Lung (tissue), 11 donors: ENCODE measurements at regions not wholly inside any gene's neighbourhood (a gene's known extent, or its start where the extent isn't known, plus 50 kb on each side); places are given as distances from the start of the nearest gene placed in this dataset.

Source experiments
- ATAC-seq: fragments of 200-7000 bp; cut with Tn5 transposase; one replicate; pipeline ENCODE4 v1.9.1; 2020; ENCODE audit warnings: moderate number of reproducible peaks; ENCODE audit not compliant: insufficient read depth, low FRiP score
- DNase-seq, 3 donors: peaks; one replicate each; pipeline ENCODE4 v3.0.0-alpha.2; 2013 to 2017
- H3K27ac ChIP-seq, 2 donors: one replicate each; pipeline ENCODE4 v1.5.1; 2013; ENCODE audit warnings: mild to moderate bottlenecking in 2 of 2, moderate library complexity in 2 of 2, control low read depth in 1 of 2, inconsistent platforms in 1 of 2, low read depth in 1 of 2, low read length in 1 of 2
- H3K27me3 ChIP-seq, 3 donors: one replicate each; pipeline ENCODE4 v1.5.1; 2013; ENCODE audit warnings: low read length in 2 of 3; ENCODE audit not compliant: control insufficient read depth in 3 of 3, insufficient read depth in 3 of 3
- H3K36me3 ChIP-seq, 4 donors: one replicate each; pipeline ENCODE4 v1.5.1; 2013; ENCODE audit warnings: low read length in 4 of 4, mild to moderate bottlenecking in 1 of 4, moderate library complexity in 1 of 4; ENCODE audit not compliant: control insufficient read depth in 4 of 4, insufficient read depth in 4 of 4
- H3K4me1 ChIP-seq, 5 donors: one replicate each; pipeline ENCODE4 v1.5.1; 2013; ENCODE audit warnings: low read length in 5 of 5, mild to moderate bottlenecking in 2 of 5, moderate library complexity in 1 of 5; ENCODE audit not compliant: control insufficient read depth in 5 of 5, insufficient read depth in 5 of 5
- H3K4me3 ChIP-seq: one replicate; pipeline ENCODE4 v1.5.1; 2013; ENCODE audit warnings: mild to moderate bottlenecking, control low read depth, moderate library complexity
- H3K9ac ChIP-seq, 2 donors: one replicate each; pipeline ENCODE4 v1.5.1; 2013; ENCODE audit warnings: low read length in 2 of 2, control low read depth in 1 of 2; ENCODE audit not compliant: insufficient read depth in 1 of 2
- H3K9me3 ChIP-seq, 4 donors: one replicate each; pipeline ENCODE4 v1.5.1; 2013; ENCODE audit warnings: low read length in 3 of 4, mild to moderate bottlenecking in 1 of 4, moderate library complexity in 1 of 4; ENCODE audit not compliant: control insufficient read depth in 4 of 4, insufficient read depth in 3 of 4
- CTCF ChIP-seq: IDR thresholded peaks from 2 replicates; pipeline ENCODE4 v1.5.1; 2012; ENCODE audit warnings: mild to moderate bottlenecking; ENCODE audit errors: control extremely low read depth, extremely low read depth
- WGBS, 2 donors: extraction: QIAGEN DNeasy Blood & Tissue Kit; methylation state at CpG; one replicate each; pipeline ENCODE4 v1.1.7; 2013; 5-methylcytosine and 5-hydroxymethylcytosine counted together
- donor health status: control.
- donor health status: control.
- donor health status: Bipolar disorder and iron deficiency.
- donor health status: healthy.
- donor health status: DM: yes; HTN: yes; CAD: no.

GRCh38 chr17:45705123-45706009, 78.8 kb upstream of the CRHR1 start:
- no peak for TF ChIP-seq CTCF
- Histone ChIP-seq H3K27ac (no peak overlapping the region), H3K36me3 (no peaks in the 10 kb centered on the region), H3K4me1 (no peaks in the 10 kb centered on the region), H3K4me3 (no peak overlapping the region), H3K9ac (no peak overlapping the region), H3K9me3 (peaks cover 0 to 5% (median 0%) of the 10 kb centered on the region in 4 donors), H3K27me3 (no peaks in the 10 kb centered on the region)
- 63 to 64% methylated on average over 5 of the region's 5 CpGs for WGBS, 2 donors
- ATAC-seq: peak; percentile 19
- DNase-seq: no peak

- H3K9ac ChIP-seq: no peak overlapping the region
- H3K9me3 ChIP-seq: peaks cover 0 to 5% (median 0%) of the 10 kb centered on the region in 4 donors
- WGBS, 2 donors: 77 to 85% methylated on average over 3 of the region's 3 CpGs
- H3K27me3 ChIP-seq: no peaks in the 10 kb centered on the region
- H3K27ac ChIP-seq: no peak overlapping the region
- TF ChIP-seq CTCF: no peak
- no peak overlapping the region for H3K4me3 ChIP-seq
- no peaks in the 10 kb centered on the region for H3K36me3 ChIP-seq
- DNase-seq (no peak), ATAC-seq (no peak)
- H3K4me1 ChIP-seq: no peaks in the 10 kb centered on the region
These were observed 78.1 kb upstream of the CRHR1 start for GRCh38 chr17:45706033-45706432.

GRCh38 chr17:45708707-45709290, 75.3 kb upstream of the CRHR1 start:
- no peak for ATAC-seq
- DNase-seq: no peak
- H3K9ac ChIP-seq: no peak overlapping the region
- no peaks in the 10 kb centered on the region for H3K36me3 ChIP-seq
- no peaks in the 10 kb centered on the region for H3K27me3 ChIP-seq
- H3K4me3 ChIP-seq: no peak overlapping the region
- TF ChIP-seq CTCF: no peak
- no peak overlapping the region for H3K27ac ChIP-seq
- 73 to 82% methylated on average over 5 of the region's 5 CpGs for WGBS, 2 donors
- H3K4me1 ChIP-seq: no peaks in the 10 kb centered on the region
- H3K9me3 ChIP-seq: peaks cover 0 to 3% (median 0%) of the 10 kb centered on the region in 4 donors
